Smooth muscle cell (in vitro differentiated cells): ENCODE measurements at regions not wholly inside any gene's neighbourhood (a gene's known extent, or its start where the extent isn't known, plus 50 kb on each side); places are given as distances from the start of the nearest gene placed in this dataset.

Experiments
- DNase-seq: peaks from one replicate; lab custom pipeline; 2025; ENCODE audit not compliant: unreplicated experiment; lab: John Stamatoyannopoulos, UW
- H2AFZ ChIP-seq: fragments of 200-600 bp; sonication (generic); 2 replicates; pipeline ENCODE4 v1.6.0; 2016; ENCODE audit warnings: antibody characterized with exemption, low read depth, mild to moderate bottlenecking
- H3F3A ChIP-seq: fragments of 200-600 bp; sonication (generic); 2 replicates; pipeline ENCODE4 v1.6.0; 2017; ENCODE audit warnings: antibody characterized with exemption, low read depth
- H3K27ac ChIP-seq: fragments of 200-600 bp; sonication (generic); 2 replicates; pipeline ENCODE4 v1.5.1; 2016; ENCODE audit warnings: low read depth, mild to moderate bottlenecking
- H3K27me3 ChIP-seq: fragments of 200-600 bp; sonication (generic); 2 replicates; pipeline ENCODE4 v1.6.1; 2016; ENCODE audit warnings: low read depth, mild to moderate bottlenecking
- H3K36me3 ChIP-seq: fragments of 200-600 bp; sonication (generic); 2 replicates; pipeline ENCODE4 v1.5.1; 2016; ENCODE audit warnings: low read depth
- H3K4me1 ChIP-seq: fragments of 200-600 bp; sonication (generic); 2 replicates; pipeline ENCODE4 v1.5.1; 2016; ENCODE audit warnings: low read depth
- H3K4me2 ChIP-seq: fragments of 200-600 bp; sonication (generic); 2 replicates; pipeline ENCODE4 v1.6.0; 2016; ENCODE audit warnings: mild to moderate bottlenecking
- H3K4me3 ChIP-seq: fragments of 200-600 bp; sonication (generic); 2 replicates; pipeline ENCODE4 v1.5.1; 2016; ENCODE audit warnings: mild to moderate bottlenecking
- H3K79me2 ChIP-seq: fragments of 200-600 bp; sonication (generic); 2 replicates; pipeline ENCODE4 v1.6.0; 2016; ENCODE audit warnings: low read depth, mild to moderate bottlenecking
- H3K9ac ChIP-seq: fragments of 200-600 bp; sonication (generic); 2 replicates; pipeline ENCODE4 v1.6.0; 2016; ENCODE audit warnings: low read depth
- H3K9me3 ChIP-seq: fragments of 200-600 bp; sonication (generic); replicated peaks from 2 replicates; pipeline ENCODE4 v1.5.1; 2016; ENCODE audit warnings: low read depth
- H4K20me1 ChIP-seq: fragments of 200-600 bp; sonication (generic); 2 replicates; pipeline ENCODE4 v1.6.0; 2016; ENCODE audit warnings: low read depth
- CTCF ChIP-seq: fragments of 200-600 bp; sonication (generic); IDR thresholded peaks from 2 replicates; pipeline ENCODE4 v1.5.1; 2017; ENCODE audit warnings: borderline replicate concordance, mild to moderate bottlenecking, antibody characterized with exemption; ENCODE audit not compliant: insufficient read depth, poor library complexity, severe bottlenecking
- WGBS: methylation state at CpG from one replicate; pipeline ENCODE4 v1.1.7; 2016; ENCODE audit warnings: low lambda C conversion rate; 5-methylcytosine and 5-hydroxymethylcytosine counted together

GRCh38 chr6:148620579-148621298 lies 126.1 kb upstream of the UST start:
- Histone ChIP-seq H3K27me3 (no peaks in the 10 kb centered on the region), H4K20me1 (no peaks in the 10 kb centered on the region), H3K27ac (no peak overlapping the region), H3K9ac (no peak overlapping the region), H3K4me1 (no peaks in the 10 kb centered on the region), H3K9me3 (no peaks in the 10 kb centered on the region), H3K36me3 (no peaks in the 10 kb centered on the region), H3K79me2 (no peaks in the 10 kb centered on the region), H3F3A (no peaks in the 10 kb centered on the region), H3K4me3 (no peak overlapping the region), H2AFZ (no peak overlapping the region), H3K4me2 (no peak overlapping the region)
- WGBS = 87% methylated on average over 5 of the region's 5 CpGs
- no peak for TF ChIP-seq CTCF
- DNase-seq = no peak

DNA sequence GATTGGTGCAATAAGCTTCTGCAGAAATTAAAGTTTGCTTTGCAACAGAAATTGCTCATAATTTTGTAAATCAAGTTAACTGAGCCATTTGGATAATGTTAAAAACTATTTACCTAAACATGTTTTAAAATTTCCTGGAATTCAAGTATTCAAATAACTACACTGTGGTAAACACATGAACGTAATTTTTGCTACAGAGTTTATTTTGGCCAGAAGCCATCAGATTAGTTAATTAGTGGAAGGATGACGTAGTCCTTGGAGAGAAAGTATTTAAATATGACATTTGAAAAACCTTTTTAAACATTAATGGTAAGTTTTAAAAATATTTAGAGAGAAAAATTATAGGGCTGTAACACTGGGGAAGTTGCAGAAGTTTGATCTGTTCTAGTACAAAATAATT lies 121.2 kb upstream of the UST start:
- no peaks in the 10 kb centered on the region for H3F3A ChIP-seq
- H3K36me3 ChIP-seq = no peaks in the 10 kb centered on the region
- WGBS = 31% methylated on average over 2 of the region's 2 CpGs
- TF ChIP-seq CTCF = no peak
- no peak overlapping the region for H3K27ac ChIP-seq
- H3K4me3 ChIP-seq = no peak overlapping the region
- no peak overlapping the region for H3K9ac ChIP-seq
- H2AFZ ChIP-seq = no peak overlapping the region
- DNase-seq = no peak
- H3K9me3 ChIP-seq = no peaks in the 10 kb centered on the region
- no peaks in the 10 kb centered on the region for H4K20me1 ChIP-seq
- no peaks in the 10 kb centered on the region for H3K27me3 ChIP-seq
- no peaks in the 10 kb centered on the region for H3K79me2 ChIP-seq
- peaks cover 11% of the 10 kb centered on the region for H3K4me1 ChIP-seq
- peak overlapping the region; percentile 43 for H3K4me2 ChIP-seq

- no peak overlapping the region for H3K9ac ChIP-seq
- TF ChIP-seq CTCF = no peak
- no peaks in the 10 kb centered on the region for H3K27me3 ChIP-seq
- no peaks in the 10 kb centered on the region for H3K9me3 ChIP-seq
- H3K4me2 ChIP-seq = peak overlapping the region; percentile 69
- H3K36me3 ChIP-seq = no peaks in the 10 kb centered on the region
- no peak overlapping the region for H3K4me3 ChIP-seq
- H3F3A ChIP-seq = no peaks in the 10 kb centered on the region
- no peak overlapping the region for H3K27ac ChIP-seq
- H2AFZ ChIP-seq = peak overlapping the region; percentile 12
- H3K79me2 ChIP-seq = no peaks in the 10 kb centered on the region
- peaks cover 11% of the 10 kb centered on the region for H3K4me1 ChIP-seq
- no peak for DNase-seq
- no peaks in the 10 kb centered on the region for H4K20me1 ChIP-seq
Measured at GRCh38 chr6:148628251-148628650, 118.6 kb upstream of the UST start.

- H3K79me2 ChIP-seq = no peaks in the 10 kb centered on the region
- H3K4me1 ChIP-seq = peaks cover 11% of the 10 kb centered on the region
- H3K9me3 ChIP-seq = no peaks in the 10 kb centered on the region
- no peak for DNase-seq
- WGBS = 20% methylated on average over 1 of the region's 1 CpG
- H3K4me2 ChIP-seq = peak overlapping the region; percentile 69
- TF ChIP-seq CTCF = no peak
- no peaks in the 10 kb centered on the region for H3F3A ChIP-seq
- H3K4me3 ChIP-seq = no peak overlapping the region
- no peaks in the 10 kb centered on the region for H3K27me3 ChIP-seq
- H3K27ac ChIP-seq = peak overlapping the region; percentile 55
- H3K36me3 ChIP-seq = no peaks in the 10 kb centered on the region
- peak overlapping the region; percentile 12 for H2AFZ ChIP-seq
- H3K9ac ChIP-seq = no peak overlapping the region
- no peaks in the 10 kb centered on the region for H4K20me1 ChIP-seq
Measured at GRCh38 chr6:148629181-148629580, 117.6 kb upstream of the UST start.
